Right lobe of liver (tissue), 4 donors: ENCODE measurements at regions not wholly inside any gene's neighbourhood (a gene's known extent, or its start where the extent isn't known, plus 50 kb on each side); places are given as distances from the start of the nearest gene placed in this dataset.

Source experiments
- CTCF ChIP-seq, 4 donors: fragments of 200-600 bp in 3 of 4; fragments of 450-650 bp in 1 of 4; IDR thresholded peaks; one replicate each; pipeline versions ENCODE4 v1.5.1 to v1.8.0; 2016 to 2022; ENCODE audit warnings: antibody characterized with exemption in 4 of 4, mild to moderate bottlenecking in 2 of 4
- POLR2A ChIP-seq: fragments of 450-650 bp; IDR thresholded peaks from one replicate; pipeline ENCODE4 v1.6.1; 2017; ENCODE audit warnings: antibody characterized with exemption, mild to moderate bottlenecking
- donor health status: DM: no; HTN: no; CAD: no.
- donor health status: DM: no; HTN: no; CAD: no.
- donor health status: DM: no; HTN: yes; CAD: no.

GRCh38 chr6:21898107-21898796 is 304.7 kb downstream of the SOX4 start:
- TF ChIP-seq CTCF (IDR thresholded peaks at IDR 0.05) (no peak), POLR2A (no peak)
